Bronchial epithelial cell (primary cell): ENCODE measurements at regions not wholly inside any gene's neighbourhood (a gene's known extent, or its start where the extent isn't known, plus 50 kb on each side); places are given as distances from the start of the nearest gene placed in this dataset.

Experiments used
- DNase-seq: peaks from one replicate; pipeline ENCODE4 v3.0.0-alpha.2; 2010; ENCODE audit warnings: low read depth
- FAIRE-seq: peaks from 2 replicates; lab custom pipeline; 2011; peaks lifted over from hg19 to GRCh38; lab: Jason Lieb, UNC
- H3K27me3 ChIP-seq: 2 replicates; pipeline ENCODE4 v1.5.1; 2011; ENCODE audit warnings: low read length; ENCODE audit not compliant: control insufficient read depth, insufficient read depth
- H3K36me3 ChIP-seq: 2 replicates; pipeline ENCODE4 v1.5.1; 2011; ENCODE audit warnings: low read length; ENCODE audit not compliant: control insufficient read depth, insufficient read depth
- H3K4me3 ChIP-seq: 2 replicates; pipeline ENCODE4 v1.5.1; 2011; ENCODE audit warnings: mild to moderate bottlenecking, low read depth, low read length, control low read depth
- TF ChIP-seq, protein P1 (sequence below): IDR thresholded peaks from 2 replicates; pipeline ENCODE4 v1.5.1; 2011; ENCODE audit warnings: mild to moderate bottlenecking, moderate library complexity, low read length, control low read depth, inconsistent platforms; ENCODE audit not compliant: insufficient read depth, severe bottlenecking

DNA sequence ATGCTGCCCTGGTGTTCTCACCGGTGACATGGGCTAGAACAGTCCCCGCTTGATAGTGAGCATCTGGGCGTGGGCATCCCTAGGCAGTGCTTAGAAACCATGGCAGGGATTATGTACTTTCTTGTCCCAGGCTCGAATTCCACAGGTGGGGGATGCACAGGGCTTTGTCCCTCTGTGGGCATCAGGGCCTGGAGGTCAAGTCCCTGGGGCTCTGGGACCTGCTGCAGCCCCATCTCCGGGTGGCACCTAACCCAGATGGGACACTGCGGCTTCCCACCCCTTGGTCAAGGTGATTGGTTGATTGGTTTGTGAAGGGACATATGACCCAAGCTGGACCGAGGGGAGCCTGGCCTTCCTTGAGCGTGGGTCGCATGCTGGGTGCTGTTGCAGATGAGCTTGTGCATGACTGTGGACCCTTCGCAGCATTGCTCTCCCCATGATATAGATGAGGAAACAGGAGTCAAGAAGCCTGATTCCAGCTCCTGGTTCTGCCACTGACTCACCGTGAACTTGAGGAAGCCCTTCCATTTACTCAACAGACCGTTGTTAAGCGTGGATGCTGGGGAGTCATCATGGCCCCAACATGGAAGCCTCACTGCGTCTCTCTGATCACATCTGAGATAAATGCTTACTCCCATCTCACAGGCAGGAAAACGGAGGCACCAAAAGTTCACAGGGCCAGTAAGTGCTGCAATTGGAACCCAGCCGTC, 64.0 kb upstream of the RUNX3 start:
- H3K36me3 ChIP-seq: no peaks in the 10 kb centered on the region
- FAIRE-seq (peak; percentile 64), DNase-seq (no peak)
- no peak overlapping the region for H3K4me3 ChIP-seq
- peaks cover 2% of the 10 kb centered on the region for H3K27me3 ChIP-seq
- TF ChIP-seq, protein P1, sequence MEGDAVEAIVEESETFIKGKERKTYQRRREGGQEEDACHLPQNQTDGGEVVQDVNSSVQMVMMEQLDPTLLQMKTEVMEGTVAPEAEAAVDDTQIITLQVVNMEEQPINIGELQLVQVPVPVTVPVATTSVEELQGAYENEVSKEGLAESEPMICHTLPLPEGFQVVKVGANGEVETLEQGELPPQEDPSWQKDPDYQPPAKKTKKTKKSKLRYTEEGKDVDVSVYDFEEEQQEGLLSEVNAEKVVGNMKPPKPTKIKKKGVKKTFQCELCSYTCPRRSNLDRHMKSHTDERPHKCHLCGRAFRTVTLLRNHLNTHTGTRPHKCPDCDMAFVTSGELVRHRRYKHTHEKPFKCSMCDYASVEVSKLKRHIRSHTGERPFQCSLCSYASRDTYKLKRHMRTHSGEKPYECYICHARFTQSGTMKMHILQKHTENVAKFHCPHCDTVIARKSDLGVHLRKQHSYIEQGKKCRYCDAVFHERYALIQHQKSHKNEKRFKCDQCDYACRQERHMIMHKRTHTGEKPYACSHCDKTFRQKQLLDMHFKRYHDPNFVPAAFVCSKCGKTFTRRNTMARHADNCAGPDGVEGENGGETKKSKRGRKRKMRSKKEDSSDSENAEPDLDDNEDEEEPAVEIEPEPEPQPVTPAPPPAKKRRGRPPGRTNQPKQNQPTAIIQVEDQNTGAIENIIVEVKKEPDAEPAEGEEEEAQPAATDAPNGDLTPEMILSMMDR: no peak

DNA sequence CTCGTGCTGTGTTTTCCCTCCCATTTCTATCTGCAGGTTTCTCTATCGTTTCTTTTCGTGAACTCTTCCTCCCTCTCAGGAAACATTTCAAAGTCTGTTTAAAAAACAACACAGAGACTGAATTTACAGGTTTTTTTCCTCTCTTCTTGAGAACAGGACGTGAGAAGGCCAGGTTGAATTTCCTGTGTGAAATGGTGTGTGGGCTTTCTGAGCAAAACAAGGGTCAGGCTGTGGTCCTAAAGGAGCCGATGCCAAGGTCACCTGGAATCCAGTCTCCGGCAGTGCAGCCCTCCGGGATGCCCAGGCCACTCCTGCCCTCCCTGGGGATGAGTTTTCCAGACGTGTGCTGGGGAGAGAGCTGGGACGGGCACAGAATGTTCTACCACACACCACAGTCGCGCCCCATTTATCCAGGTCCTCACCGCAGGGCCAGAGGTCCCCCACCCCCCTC, 62.7 kb upstream of the RUNX3 start:
- H3K36me3 ChIP-seq: no peaks in the 10 kb centered on the region
- no peak for FAIRE-seq
- H3K4me3 ChIP-seq: no peak overlapping the region
- TF ChIP-seq, protein P1: no peak
- DNase-seq: no peak
- peaks cover 2% of the 10 kb centered on the region for H3K27me3 ChIP-seq

DNA sequence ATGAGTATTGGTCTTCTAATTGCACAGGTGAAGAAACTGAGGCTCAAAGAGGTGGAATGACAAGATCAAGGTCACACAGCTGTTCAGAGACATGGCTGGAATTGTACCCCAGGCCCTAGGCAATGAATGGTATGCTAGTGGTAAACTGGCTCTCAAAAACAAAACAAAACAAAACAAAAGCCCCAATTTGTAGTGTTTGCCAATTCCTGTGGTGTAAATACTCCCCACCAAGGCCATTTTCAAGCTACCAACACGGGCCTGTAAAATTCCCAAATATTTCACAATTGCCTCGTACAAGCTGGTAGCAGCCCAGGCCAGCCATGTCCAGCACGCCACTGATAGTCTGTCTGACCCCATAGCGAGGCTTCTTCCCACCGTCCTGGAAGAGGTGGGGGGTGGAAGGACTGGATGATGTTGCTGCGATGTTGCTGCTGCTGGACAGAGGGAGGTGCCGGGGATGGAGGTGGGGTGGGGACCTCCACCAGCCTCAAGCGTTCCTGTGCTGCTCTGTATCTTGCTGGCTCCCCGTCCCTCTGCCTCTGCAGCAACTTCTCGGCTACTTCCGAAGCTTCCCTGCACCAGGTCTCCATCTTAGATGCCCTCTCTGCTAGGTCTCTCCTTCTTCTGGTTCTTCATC, 62.2 kb upstream of the RUNX3 start:
- FAIRE-seq (no peak), DNase-seq (no peak)
- TF ChIP-seq, protein P1: no peak
- no peaks in the 10 kb centered on the region for H3K36me3 ChIP-seq
- H3K27me3 ChIP-seq: peaks cover 2% of the 10 kb centered on the region
- no peak overlapping the region for H3K4me3 ChIP-seq

DNA sequence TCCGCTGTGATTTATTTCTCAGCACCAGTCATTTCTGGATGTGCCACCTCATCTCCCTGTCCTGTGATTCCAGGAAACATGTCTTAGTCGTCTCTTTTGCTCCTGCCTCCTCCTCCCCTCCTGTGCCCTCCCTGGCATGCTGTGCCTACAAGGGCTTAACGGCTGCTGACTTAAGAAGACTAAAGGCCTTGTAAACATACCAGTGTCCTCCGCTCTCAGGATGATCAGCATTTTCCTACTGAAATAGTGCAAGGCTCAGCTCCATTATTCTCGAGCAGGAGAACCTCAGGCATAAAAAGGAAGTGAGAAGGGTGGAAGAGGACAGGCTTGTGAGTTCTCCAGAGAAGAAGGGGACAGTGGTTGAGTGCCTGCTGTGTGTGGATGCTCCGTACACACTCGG, 61.6 kb upstream of the RUNX3 start:
- TF ChIP-seq, protein P1: no peak
- Histone ChIP-seq H3K27me3 (peaks cover 2% of the 10 kb centered on the region), H3K36me3 (no peaks in the 10 kb centered on the region), H3K4me3 (no peak overlapping the region)
- FAIRE-seq: peak; percentile 50
- DNase-seq: no peak

DNA sequence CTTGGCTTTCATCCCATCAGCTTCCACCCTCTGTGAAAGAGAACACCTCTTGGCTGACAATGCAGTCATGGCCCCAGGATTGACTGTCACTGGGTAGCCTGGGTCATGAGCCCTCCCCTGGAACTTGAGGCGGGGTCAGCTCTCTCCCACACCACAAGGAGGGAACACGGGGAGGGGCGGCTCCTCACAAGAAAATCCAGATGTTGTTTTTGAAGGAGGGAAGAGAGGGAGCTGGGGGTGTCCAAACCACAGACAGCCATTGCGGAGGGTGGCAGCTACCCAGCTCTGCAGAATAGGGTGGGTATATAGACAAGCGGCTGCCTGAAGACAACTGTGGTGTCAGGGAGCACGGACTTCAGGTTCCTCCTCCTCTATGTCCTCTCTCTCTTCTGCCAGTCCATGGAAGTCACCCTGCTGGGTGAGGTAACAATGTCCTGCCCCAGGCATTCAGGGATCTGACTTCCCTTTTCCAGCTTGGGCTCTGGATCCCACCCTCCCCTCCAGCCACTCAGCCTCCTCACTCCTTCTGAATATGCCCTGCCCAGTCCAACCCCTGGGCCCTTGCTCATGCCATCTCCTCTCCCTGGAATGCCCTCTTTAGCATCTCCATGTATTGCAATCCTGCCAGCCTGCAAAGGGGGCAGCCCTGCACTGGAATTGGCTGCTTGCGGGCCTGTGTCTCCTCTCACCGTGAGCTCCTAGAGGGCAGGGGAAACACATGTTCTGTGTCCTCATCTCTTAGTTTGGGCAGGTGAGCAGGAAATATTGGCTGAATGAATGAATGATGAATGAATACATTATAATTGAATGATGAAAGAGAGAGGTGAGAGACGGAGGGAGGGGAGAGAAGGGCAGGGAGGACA, 60.9 kb upstream of the RUNX3 start:
- no peaks in the 10 kb centered on the region for H3K36me3 ChIP-seq
- H3K27me3 ChIP-seq: peaks cover 2% of the 10 kb centered on the region
- no peak overlapping the region for H3K4me3 ChIP-seq
- no peak for DNase-seq
- TF ChIP-seq, protein P1: no peak
- no peak for FAIRE-seq
